A673 (cell line): ENCODE measurements at regions not wholly inside any gene's neighbourhood (a gene's known extent, or its start where the extent isn't known, plus 50 kb on each side); places are given as distances from the start of the nearest gene placed in this dataset.

Experiments
- BruUV-seq: library from RNA; stranded (reverse); fragments of 400-500 nt; replicated peaks from 2 replicates; lab custom pipeline; 2021; lab: Mats Ljungman, UMichigan
- CTCF ChIA-PET: fragments of 300-600 bp; sonication (Branson Sonifier 250); formaldehyde crosslinking; loops from one replicate; lab custom pipeline; 2022; ENCODE audit warnings: antibody characterized with exemption; lab: Charles Lee
- POLR2A ChIA-PET: fragments of 300-600 bp; sonication (Branson Sonifier 250); formaldehyde crosslinking; loops from one replicate; lab custom pipeline; 2022; ENCODE audit warnings: antibody characterized with exemption; ENCODE audit not compliant: low non-redundant PET; lab: Charles Lee
- DNase-seq: peaks from one replicate; pipeline ENCODE4 v3.0.0-alpha.2; 2015; ENCODE audit warnings: low spot score
- H3K27ac ChIP-seq: fragments of 200-600 bp; sonication (generic); 2 replicates; pipeline ENCODE4 v1.5.1; 2016; ENCODE audit warnings: mixed run types, low read depth, mild to moderate bottlenecking, mixed read lengths, antibody characterized with exemption, low read length; ENCODE audit not compliant: poor library complexity, severe bottlenecking
- H3K27me3 ChIP-seq: fragments of 200-600 bp; sonication (generic); replicated peaks from 2 replicates; pipeline ENCODE4 v1.6.1; 2017; ENCODE audit warnings: mixed run types, low read depth, mild to moderate bottlenecking, mixed read lengths, antibody characterized with exemption, low read length; ENCODE audit not compliant: insufficient read depth, poor library complexity
- H3K36me3 ChIP-seq: fragments of 200-600 bp; sonication (generic); 2 replicates; pipeline ENCODE4 v1.6.1; 2016; ENCODE audit warnings: mixed run types, mild to moderate bottlenecking, mixed read lengths, antibody characterized with exemption, low read length; ENCODE audit not compliant: insufficient read depth, poor library complexity, severe bottlenecking
- H3K4me1 ChIP-seq: fragments of 200-600 bp; sonication (generic); 2 replicates; pipeline ENCODE4 v1.6.1; 2017; ENCODE audit warnings: mixed run types, mild to moderate bottlenecking, mixed read lengths, antibody characterized with exemption, low read length; ENCODE audit not compliant: insufficient read depth, poor library complexity, severe bottlenecking
- H3K4me3 ChIP-seq: fragments of 200-600 bp; sonication (generic); 2 replicates; pipeline ENCODE4 v1.5.1; 2016; ENCODE audit warnings: low read depth, mixed run types, mild to moderate bottlenecking, mixed read lengths, low read length; ENCODE audit not compliant: poor library complexity, severe bottlenecking
- H3K9me3 ChIP-seq: fragments of 200-600 bp; sonication (generic); 2 replicates; pipeline ENCODE4 v1.6.1; 2016; ENCODE audit warnings: mixed run types, low read depth, mild to moderate bottlenecking, mixed read lengths, antibody characterized with exemption, low read length; ENCODE audit not compliant: poor library complexity, severe bottlenecking
- CTCF ChIP-seq: fragments of 300-800, 200-600 bp; sonication (generic); conservative IDR thresholded peaks from 2 replicates; pipeline ENCODE4 v1.5.1; 2017; ENCODE audit warnings: low read depth, mild to moderate bottlenecking, antibody characterized with exemption, low read length, moderate library complexity, mixed read lengths
- EZH2 ChIP-seq: fragments of 200-600 bp; sonication (generic); IDR thresholded peaks from 2 replicates; pipeline ENCODE4 v1.6.1; 2017; ENCODE audit warnings: borderline replicate concordance, low read depth, mild to moderate bottlenecking, mixed read lengths, antibody characterized with exemption, low read length; ENCODE audit not compliant: poor library complexity, severe bottlenecking
- intact Hi-C: fragments of 100-400 bp; cut with micrococcal nuclease; formaldehyde crosslinking; loops from one replicate; pipeline ENCODE4 v1.10.0; 2022; ENCODE audit not compliant: unreplicated experiment

- BruUV-seq: no TSS peak
- Histone ChIP-seq H3K27ac (no peak overlapping the region), H3K4me1 (no peaks in the 10 kb centered on the region), H3K27me3 (no peaks in the 10 kb centered on the region), H3K4me3 (no peak overlapping the region), H3K36me3 (no peaks in the 10 kb centered on the region), H3K9me3 (no peaks in the 10 kb centered on the region)
- POLR2A ChIA-PET: no interaction called here
- CTCF ChIA-PET: interaction anchor here (0.7 kb wide), 1 partner anchor 862 kb away, joined by 4 read pairs; no protein-coding TSS in a partner anchor
- intact Hi-C loops: loop anchor here (5.0 kb wide), 2 partner anchors 81 to 1459 kb away; no protein-coding TSS in a partner anchor
- DNase-seq: no peak
- TF ChIP-seq CTCF (no peak), EZH2 (no peak)
Measured at GRCh38 chr5:90185897-90186468, 223.6 kb downstream of the CETN3 start.

DNA sequence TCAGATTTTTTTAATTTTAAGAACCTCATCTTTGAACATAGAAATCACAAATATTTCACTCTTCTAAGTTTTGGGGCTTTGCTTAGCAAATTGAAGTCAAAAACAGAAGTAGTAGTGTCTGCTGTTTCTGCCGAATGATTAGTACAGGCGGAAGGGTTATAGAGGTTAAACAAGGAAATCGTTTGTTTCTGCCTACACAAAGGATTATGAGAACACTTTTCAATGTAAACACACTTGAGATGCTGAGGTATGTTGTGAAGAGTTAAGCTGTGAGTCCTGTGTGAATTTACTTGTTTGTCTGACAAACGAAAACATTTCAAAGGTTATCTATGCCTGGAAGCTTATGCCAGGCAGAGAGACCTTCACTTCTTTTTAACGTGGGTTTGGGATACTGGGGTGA, 224.8 kb downstream of the CETN3 start:
- ChIA-PET POLR2A (interaction anchor here (0.6 kb wide), 1 partner anchor 225 kb away, joined by 3 read pairs; the partner anchor contains the start of gene CETN3), CTCF (no interaction called here)
- H3K36me3 ChIP-seq: no peaks in the 10 kb centered on the region
- TF ChIP-seq CTCF (no peak), EZH2 (no peak)
- intact Hi-C loops: loop anchor here (5.0 kb wide), 2 partner anchors 83 to 1457 kb away; no protein-coding TSS in a partner anchor
- H3K4me3 ChIP-seq: no peak overlapping the region
- no peak overlapping the region for H3K27ac ChIP-seq
- no peaks in the 10 kb centered on the region for H3K27me3 ChIP-seq
- no peaks in the 10 kb centered on the region for H3K9me3 ChIP-seq
- no TSS peak for BruUV-seq
- no peak for DNase-seq
- H3K4me1 ChIP-seq: no peaks in the 10 kb centered on the region

DNA sequence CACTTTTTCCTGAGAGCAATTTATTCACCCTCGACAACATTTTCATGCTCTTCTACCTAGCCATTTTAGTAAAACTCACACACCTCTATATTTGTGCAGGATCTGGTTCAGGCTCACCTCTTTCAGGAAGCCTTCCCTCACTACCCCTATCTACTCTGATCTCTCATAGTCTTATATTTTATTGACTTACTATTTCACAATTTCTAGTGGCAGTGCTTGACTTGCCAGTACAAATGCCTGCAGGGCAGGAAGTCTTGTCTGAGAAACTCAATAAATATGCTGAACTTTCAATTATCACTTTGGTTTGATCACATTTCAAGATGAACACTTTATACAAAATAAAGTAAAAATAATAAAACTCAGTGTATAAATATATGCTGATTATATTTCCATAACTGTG, 226.8 kb downstream of the CETN3 start:
- no TSS peak for BruUV-seq
- Histone ChIP-seq H3K27me3 (no peaks in the 10 kb centered on the region), H3K4me3 (no peak overlapping the region), H3K27ac (no peak overlapping the region), H3K9me3 (no peaks in the 10 kb centered on the region), H3K36me3 (no peaks in the 10 kb centered on the region), H3K4me1 (no peaks in the 10 kb centered on the region)
- ChIA-PET CTCF (no interaction called here), POLR2A (no interaction called here)
- TF ChIP-seq EZH2: no peak
- intact Hi-C loops: no loop called here
- DNase-seq: no peak

DNA sequence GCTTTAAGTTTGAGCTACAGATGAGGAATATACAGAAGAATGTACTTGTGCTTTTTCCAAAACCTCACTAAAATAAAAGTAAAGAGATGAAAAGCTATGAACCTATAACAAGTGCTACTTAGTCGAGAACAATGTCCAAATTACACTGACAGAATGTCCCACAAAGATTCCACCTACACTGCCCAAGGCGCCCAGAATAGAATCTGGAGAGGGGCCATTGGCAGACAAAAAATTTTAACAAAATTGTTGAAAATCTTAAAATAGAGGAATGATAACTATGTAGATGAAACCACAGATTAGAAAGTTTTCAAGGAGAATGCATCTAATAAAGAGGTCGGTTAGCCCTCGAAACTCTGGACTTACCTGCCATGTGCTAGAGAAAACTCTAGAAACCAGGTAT, 235.3 kb downstream of the CETN3 start:
- H3K27ac ChIP-seq: no peak overlapping the region
- TF ChIP-seq EZH2 (no peak), CTCF (no peak)
- no peaks in the 10 kb centered on the region for H3K36me3 ChIP-seq
- CTCF ChIA-PET: no interaction called here
- no peaks in the 10 kb centered on the region for H3K9me3 ChIP-seq
- POLR2A ChIA-PET: no interaction called here
- DNase-seq: no peak
- H3K4me3 ChIP-seq: no peak overlapping the region
- H3K27me3 ChIP-seq: no peaks in the 10 kb centered on the region
- BruUV-seq: no TSS peak
- intact Hi-C loops: no loop called here
- peaks cover 8% of the 10 kb centered on the region for H3K4me1 ChIP-seq
